ENCODE measurements at regions not wholly inside any gene's neighbourhood (a gene's known extent, or its start where the extent isn't known, plus 50 kb on each side); places are given as distances from the start of the nearest gene placed in this dataset.

DNA sequence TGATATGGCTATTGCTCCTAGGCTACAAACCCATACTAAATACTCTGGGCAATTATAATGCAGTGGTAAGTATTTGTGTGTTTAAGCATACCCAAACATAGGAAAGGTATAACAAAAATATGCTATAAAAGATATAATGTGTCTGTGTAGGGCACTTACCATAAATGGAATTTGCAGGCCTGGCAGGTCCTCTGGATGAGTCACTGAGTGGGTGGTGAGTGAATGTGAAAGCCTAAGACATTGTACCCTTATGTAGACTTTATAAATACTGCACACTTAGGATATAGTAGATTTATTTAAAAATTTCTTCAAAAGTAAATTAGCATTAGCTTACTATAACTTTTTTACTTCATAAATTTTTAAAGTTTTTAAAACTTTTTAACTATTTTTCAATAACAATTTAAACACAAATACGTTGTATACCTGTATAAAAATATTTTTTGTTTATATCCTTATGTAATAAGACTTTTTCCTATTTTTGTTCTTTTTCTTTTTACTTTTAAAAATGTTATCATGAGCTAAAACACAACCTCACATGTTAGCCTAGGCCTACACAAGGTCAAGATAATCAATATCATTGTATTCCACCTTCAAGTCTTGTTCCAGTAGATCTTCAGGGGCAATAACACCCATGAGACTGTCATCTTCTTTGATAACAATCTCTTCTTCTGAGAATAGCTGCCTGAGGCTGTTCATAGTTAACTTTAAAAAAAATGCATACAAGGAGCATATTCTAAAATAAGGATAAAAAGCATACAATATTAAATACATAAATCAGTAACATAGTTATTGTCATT, 306.3 kb upstream of the RGS18 start:
- H3K9me3 ChIP-seq, result no peaks in the 10 kb centered on the region
- H3K4me3 ChIP-seq, result no peak overlapping the region
- H3K4me1 ChIP-seq, result no peaks in the 10 kb centered on the region
- TF ChIP-seq POLR2AphosphoS5 (IDR thresholded peaks at IDR 0.05) (no peak), EP300 (IDR thresholded peaks at IDR 0.05) (no peak), POLR2A (IDR thresholded peaks at IDR 0.05; ENCODE audit: low read depth) (no peak)
- TF ChIP-seq, protein P1, sequence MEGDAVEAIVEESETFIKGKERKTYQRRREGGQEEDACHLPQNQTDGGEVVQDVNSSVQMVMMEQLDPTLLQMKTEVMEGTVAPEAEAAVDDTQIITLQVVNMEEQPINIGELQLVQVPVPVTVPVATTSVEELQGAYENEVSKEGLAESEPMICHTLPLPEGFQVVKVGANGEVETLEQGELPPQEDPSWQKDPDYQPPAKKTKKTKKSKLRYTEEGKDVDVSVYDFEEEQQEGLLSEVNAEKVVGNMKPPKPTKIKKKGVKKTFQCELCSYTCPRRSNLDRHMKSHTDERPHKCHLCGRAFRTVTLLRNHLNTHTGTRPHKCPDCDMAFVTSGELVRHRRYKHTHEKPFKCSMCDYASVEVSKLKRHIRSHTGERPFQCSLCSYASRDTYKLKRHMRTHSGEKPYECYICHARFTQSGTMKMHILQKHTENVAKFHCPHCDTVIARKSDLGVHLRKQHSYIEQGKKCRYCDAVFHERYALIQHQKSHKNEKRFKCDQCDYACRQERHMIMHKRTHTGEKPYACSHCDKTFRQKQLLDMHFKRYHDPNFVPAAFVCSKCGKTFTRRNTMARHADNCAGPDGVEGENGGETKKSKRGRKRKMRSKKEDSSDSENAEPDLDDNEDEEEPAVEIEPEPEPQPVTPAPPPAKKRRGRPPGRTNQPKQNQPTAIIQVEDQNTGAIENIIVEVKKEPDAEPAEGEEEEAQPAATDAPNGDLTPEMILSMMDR (IDR thresholded peaks at IDR 0.05), result no peak
- no peaks in the 10 kb centered on the region for H3K27me3 ChIP-seq
- 82% methylated on average over 1 of the region's 1 CpG for WGBS
- DNase-seq (ENCODE audit: extremely low spot score), result no peak
- no peak overlapping the region for H3K27ac ChIP-seq (replicated peaks in 1 of 4)
- intact Hi-C loops (cut with DNase I), result no loop called here
- no peaks in the 10 kb centered on the region for H3K36me3 ChIP-seq

DNA sequence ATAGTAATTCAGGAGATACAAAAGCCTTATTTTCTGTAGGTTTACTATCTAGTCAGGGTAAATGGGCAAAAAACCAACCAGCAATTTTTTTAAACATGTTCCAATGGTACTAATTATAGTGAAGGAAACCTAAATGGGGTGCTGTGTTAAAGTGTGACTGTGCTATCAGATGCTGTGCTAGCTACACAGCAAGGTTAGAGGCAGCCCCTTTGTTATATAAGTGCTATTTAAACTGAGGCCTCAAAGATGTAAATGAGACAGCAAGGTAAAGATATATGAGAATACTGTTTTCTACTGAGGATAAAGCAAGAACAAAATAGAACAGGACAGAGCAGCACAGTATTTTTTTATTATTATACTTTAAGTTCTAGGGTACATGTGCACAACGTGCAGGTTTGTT, 305.4 kb upstream of the RGS18 start:
- no peaks in the 10 kb centered on the region for H3K4me1 ChIP-seq
- DNase-seq (ENCODE audit: extremely low spot score), result no peak
- H3K36me3 ChIP-seq, result no peaks in the 10 kb centered on the region
- H3K9me3 ChIP-seq, result no peaks in the 10 kb centered on the region
- no peak overlapping the region for H3K27ac ChIP-seq (replicated peaks in 1 of 4)
- TF ChIP-seq EP300 (IDR thresholded peaks at IDR 0.05), result no peak
- TF ChIP-seq POLR2AphosphoS5 (IDR thresholded peaks at IDR 0.05), result no peak
- TF ChIP-seq, protein P1 (IDR thresholded peaks at IDR 0.05), result no peak
- TF ChIP-seq POLR2A (IDR thresholded peaks at IDR 0.05; ENCODE audit: low read depth), result no peak
- WGBS, result 71% methylated on average over 1 of the region's 1 CpG
- H3K27me3 ChIP-seq, result no peaks in the 10 kb centered on the region
- H3K4me3 ChIP-seq, result no peak overlapping the region
- intact Hi-C loops (cut with DNase I), result no loop called here

DNA sequence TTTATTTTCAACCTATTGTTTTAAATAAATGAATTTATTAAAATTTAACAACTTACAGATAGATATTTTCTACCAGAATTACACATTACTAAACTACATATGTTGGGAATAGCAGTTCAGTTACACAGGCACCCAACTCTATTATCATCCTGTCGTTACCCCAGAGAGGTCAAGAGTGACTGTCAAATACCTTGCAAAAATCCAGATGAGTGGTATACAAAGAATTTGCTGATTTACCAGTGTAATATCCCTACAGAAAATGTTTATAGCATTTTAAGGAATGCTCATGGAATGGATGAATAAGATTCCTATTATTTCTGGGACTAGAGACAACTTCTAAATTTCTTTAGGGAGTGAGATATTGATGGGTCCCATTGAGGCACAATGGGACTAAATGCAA, 300.7 kb upstream of the RGS18 start:
- no peaks in the 10 kb centered on the region for H3K27me3 ChIP-seq
- 47% methylated on average over 1 of the region's 1 CpG for WGBS
- DNase-seq (ENCODE audit: extremely low spot score), result no peak
- intact Hi-C loops (cut with DNase I), result no loop called here
- no peak overlapping the region for H3K27ac ChIP-seq (replicated peaks in 1 of 4)
- no peaks in the 10 kb centered on the region for H3K9me3 ChIP-seq
- TF ChIP-seq POLR2A (IDR thresholded peaks at IDR 0.05; ENCODE audit: low read depth) (no peak), EP300 (IDR thresholded peaks at IDR 0.05) (no peak), POLR2AphosphoS5 (IDR thresholded peaks at IDR 0.05) (no peak)
- TF ChIP-seq, protein P1 (IDR thresholded peaks at IDR 0.05), result no peak
- no peaks in the 10 kb centered on the region for H3K36me3 ChIP-seq
- H3K4me1 ChIP-seq, result peaks cover 0 to 3% (median 0%) of the 10 kb centered on the region in 4 donors
- no peak overlapping the region for H3K4me3 ChIP-seq

DNA sequence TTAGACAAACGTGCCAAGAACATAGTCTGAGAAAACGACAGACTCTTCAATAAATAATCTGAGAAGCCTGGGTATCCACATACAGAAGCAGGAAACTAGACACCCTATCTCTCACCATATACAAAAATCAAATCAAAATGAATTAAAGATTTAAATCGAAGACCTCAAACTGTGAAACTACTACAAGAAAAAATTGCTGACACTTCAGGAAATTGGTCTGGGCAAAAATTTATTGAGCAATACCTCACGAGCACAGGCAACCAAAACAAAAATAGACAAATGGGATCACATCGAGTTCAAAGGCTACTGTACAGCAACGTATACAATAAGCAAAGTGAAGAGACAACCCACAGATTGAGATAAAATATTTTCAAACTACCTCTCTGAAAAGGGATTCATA, 292.8 kb upstream of the RGS18 start:
- Histone ChIP-seq H3K4me3 (no peak overlapping the region), H3K9me3 (no peaks in the 10 kb centered on the region), H3K27me3 (no peaks in the 10 kb centered on the region), H3K36me3 (no peaks in the 10 kb centered on the region), H3K4me1 (no peaks in the 10 kb centered on the region), H3K27ac (replicated peaks in 1 of 4) (no peak overlapping the region)
- DNase-seq (ENCODE audit: extremely low spot score), result no peak
- 74% methylated on average over 6 of the region's 6 CpGs for WGBS
- intact Hi-C loops (cut with DNase I), result no loop called here
- TF ChIP-seq, protein P1 (IDR thresholded peaks at IDR 0.05), result no peak
- TF ChIP-seq POLR2A (IDR thresholded peaks at IDR 0.05; ENCODE audit: low read depth) (no peak), POLR2AphosphoS5 (IDR thresholded peaks at IDR 0.05) (no peak), EP300 (IDR thresholded peaks at IDR 0.05) (no peak)

DNA sequence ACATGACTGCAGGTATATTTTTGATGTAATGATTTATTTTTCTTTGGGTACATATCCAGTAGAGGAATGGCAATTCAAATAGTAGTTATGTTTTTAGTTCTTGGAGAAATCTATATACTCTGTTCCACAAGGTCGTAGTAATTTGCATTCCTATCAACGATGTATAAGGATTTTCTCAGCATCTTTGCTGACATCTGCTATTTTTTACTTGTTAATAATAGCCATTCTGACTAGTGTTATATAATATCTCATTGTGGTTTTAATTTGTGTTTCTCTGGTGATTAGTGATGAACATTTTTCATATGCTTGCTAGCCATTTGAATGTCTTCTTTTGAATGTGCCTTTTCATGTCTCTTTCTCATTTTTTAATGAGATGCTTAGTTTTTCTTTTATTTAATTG, 292.1 kb upstream of the RGS18 start:
- Histone ChIP-seq H3K9me3 (no peaks in the 10 kb centered on the region), H3K27me3 (no peaks in the 10 kb centered on the region), H3K4me3 (no peak overlapping the region), H3K27ac (replicated peaks in 1 of 4) (no peak overlapping the region), H3K36me3 (no peaks in the 10 kb centered on the region), H3K4me1 (no peaks in the 10 kb centered on the region)
- intact Hi-C loops (cut with DNase I), result no loop called here
- TF ChIP-seq POLR2A (IDR thresholded peaks at IDR 0.05; ENCODE audit: low read depth) (no peak), POLR2AphosphoS5 (IDR thresholded peaks at IDR 0.05) (no peak), EP300 (IDR thresholded peaks at IDR 0.05) (no peak)
- TF ChIP-seq, protein P1 (IDR thresholded peaks at IDR 0.05), result no peak
- 85% methylated on average over 2 of the region's 2 CpGs for WGBS
- no peak for DNase-seq (ENCODE audit: extremely low spot score)
